GM23338 (cell line): ENCODE measurements at regions not wholly inside any gene's neighbourhood (a gene's known extent, or its start where the extent isn't known, plus 50 kb on each side); places are given as distances from the start of the nearest gene placed in this dataset.

Experiments
- ATAC-seq: fragments of 200-7000 bp; cut with Tn5 transposase; 3 replicates; pipeline ENCODE4 v1.9.1; 2020
- DNase-seq: peaks from one replicate; pipeline ENCODE4 v3.0.0-alpha.2; 2015; ENCODE audit warnings: low spot score
- H2AFZ ChIP-seq: fragments of 200-600 bp; sonication (generic); 2 replicates; pipeline ENCODE4 v1.8.0; 2016; ENCODE audit warnings: antibody characterized with exemption, mild to moderate bottlenecking, moderate library complexity
- H3F3A ChIP-seq: fragments of 200-600 bp; sonication (generic); replicated peaks from 2 replicates; pipeline ENCODE4 v1.8.0; 2017; ENCODE audit warnings: antibody characterized with exemption, mixed run types, low read depth
- H3K27ac ChIP-seq: fragments of 200-600 bp; sonication (generic); 2 replicates; pipeline ENCODE4 v1.6.1; 2016; ENCODE audit warnings: low read depth
- H3K27me3 ChIP-seq: fragments of 200-600 bp; sonication (generic); 2 replicates; pipeline ENCODE4 v1.8.0; 2016; ENCODE audit warnings: mild to moderate bottlenecking, mixed run types, moderate library complexity; ENCODE audit not compliant: insufficient read depth
- H3K36me3 ChIP-seq: fragments of 200-600 bp; sonication (generic); 2 replicates; pipeline ENCODE4 v1.8.0; 2016; ENCODE audit warnings: mild to moderate bottlenecking; ENCODE audit not compliant: insufficient read depth
- H3K4me1 ChIP-seq: fragments of 200-600 bp; sonication (generic); 2 replicates; pipeline ENCODE4 v1.8.0; 2016; ENCODE audit warnings: mild to moderate bottlenecking, moderate library complexity; ENCODE audit not compliant: insufficient read depth
- H3K4me2 ChIP-seq: fragments of 200-600 bp; sonication (generic); 2 replicates; pipeline ENCODE4 v1.7.1; 2017; ENCODE audit warnings: mixed run types
- H3K4me3 ChIP-seq: fragments of 200-600 bp; sonication (generic); 2 replicates; pipeline ENCODE4 v1.6.1; 2016; ENCODE audit warnings: mixed run types
- H3K79me2 ChIP-seq: fragments of 200-600 bp; sonication (generic); replicated peaks from 2 replicates; pipeline ENCODE4 v1.8.0; 2017; ENCODE audit warnings: mild to moderate bottlenecking; ENCODE audit not compliant: insufficient read depth
- H3K9me2 ChIP-seq: fragments of 200-600 bp; sonication (generic); 2 replicates; pipeline ENCODE4 v1.8.0; 2017; ENCODE audit not compliant: insufficient read depth
- H4K20me1 ChIP-seq: fragments of 200-600 bp; sonication (generic); replicated peaks from 2 replicates; pipeline ENCODE4 v1.8.0; 2017; ENCODE audit warnings: mild to moderate bottlenecking; ENCODE audit not compliant: insufficient read depth
- H3K27ac Mint-ChIP-seq: 2 replicates; pipeline ENCODE4 v1.8.0; 2020; ENCODE audit warnings: inconsistent platforms, mild to moderate bottlenecking, moderate library complexity, mixed read lengths
- H3K27me3 Mint-ChIP-seq: 3 replicates; pipeline ENCODE4 v1.8.0; 2022; ENCODE audit warnings: low read depth, mild to moderate bottlenecking, moderate library complexity, mixed read lengths, inconsistent platforms; ENCODE audit not compliant: insufficient read depth, poor library complexity
- H3K36me3 Mint-ChIP-seq: 3 replicates; pipeline ENCODE4 v1.8.0; 2021; ENCODE audit warnings: low read depth, mild to moderate bottlenecking, inconsistent platforms, moderate library complexity, mixed read lengths
- H3K4me1 Mint-ChIP-seq: 3 replicates; pipeline ENCODE4 v1.8.0; 2020; ENCODE audit warnings: mild to moderate bottlenecking, inconsistent platforms, mixed read lengths
- H3K4me3 Mint-ChIP-seq: 3 replicates; pipeline ENCODE4 v1.8.0; 2021; ENCODE audit warnings: moderate library complexity, mild to moderate bottlenecking, inconsistent platforms, mixed read lengths
- H3K9me3 Mint-ChIP-seq: 3 replicates; pipeline ENCODE4 v1.8.0; 2020; ENCODE audit warnings: moderate library complexity, mild to moderate bottlenecking, inconsistent platforms, mixed read lengths
- ETS1 ChIP-seq: IDR thresholded peaks from 2 replicates; pipeline ENCODE4 v1.6.1; 2016; ENCODE audit warnings: antibody characterized with exemption
- EZH2 ChIP-seq: fragments of 200-600 bp; sonication (generic); IDR thresholded peaks from one replicate; pipeline ENCODE4 v1.8.0; 2017; ENCODE audit warnings: antibody characterized with exemption, mild to moderate bottlenecking, low read depth; ENCODE audit not compliant: unreplicated experiment
- EZH2phosphoT487 ChIP-seq: fragments of 200-600 bp; sonication (generic); IDR thresholded peaks from one replicate; pipeline ENCODE4 v1.8.1; 2018; ENCODE audit warnings: antibody characterized with exemption; ENCODE audit not compliant: unreplicated experiment
- JUNB ChIP-seq: IDR thresholded peaks from one replicate; pipeline ENCODE4 v1.6.1; 2016; ENCODE audit warnings: antibody characterized with exemption; ENCODE audit not compliant: unreplicated experiment
- NANOG ChIP-seq: IDR thresholded peaks from 2 replicates; pipeline ENCODE4 v1.6.1; 2016; ENCODE audit warnings: antibody characterized with exemption, borderline replicate concordance
- POLR2AphosphoS5 ChIP-seq: IDR thresholded peaks from 2 replicates; pipeline ENCODE4 v1.6.1; 2016; ENCODE audit warnings: antibody characterized with exemption, low read depth
- REST ChIP-seq: IDR thresholded peaks from one replicate; pipeline ENCODE4 v1.6.1; 2018; ENCODE audit warnings: antibody characterized with exemption; ENCODE audit not compliant: unreplicated experiment
- ZNF331 ChIP-seq: fragments of 250-450 bp; sonication (Bioruptor Pico); IDR thresholded peaks from 2 replicates; pipeline ENCODE4 v1.5.0; 2020; ENCODE audit warnings: low read depth, mild to moderate bottlenecking, moderate library complexity
- ZNF462 ChIP-seq: fragments of 250-450 bp; sonication (Bioruptor Pico); IDR thresholded peaks from 2 replicates; pipeline ENCODE4 v1.5.0; 2020; ENCODE audit warnings: mild to moderate bottlenecking, moderate library complexity

- Histone ChIP-seq H3K27me3 (no peaks in the 10 kb centered on the region), H3K4me1 (peaks cover 38% of the 10 kb centered on the region), H3F3A (no peaks in the 10 kb centered on the region), H3K9me2 (0 out of 2 replicates have a peak, but pooled peaks cover 9% of the 10 kb centered on the region), H3K27ac (no peak overlapping the region), H3K4me3 (no peak overlapping the region), H3K4me2 (peak overlapping the region; percentile 10; the same call in 1 of the 2 replicates), H3K79me2 (no peaks in the 10 kb centered on the region), H2AFZ (no peak overlapping the region), H3K36me3 (no peaks in the 10 kb centered on the region), H4K20me1 (no peaks in the 10 kb centered on the region)
- TF ChIP-seq REST (no peak), EZH2phosphoT487 (no peak), EZH2 (no peak), POLR2AphosphoS5 (no peak), NANOG (no peak), ZNF331 (CRISPR knock-in tag) (no peak), JUNB (no peak), ETS1 (no peak)
- ATAC-seq (peak; percentile 63), DNase-seq (peak; percentile 56)
- no peaks in the 10 kb centered on the region for H3K9me3 Mint-ChIP-seq
- H3K36me3 Mint-ChIP-seq = no peaks in the 10 kb centered on the region; the same call in 2 of the 3 replicates
- H3K27ac Mint-ChIP-seq = no peak overlapping the region
- H3K4me1 Mint-ChIP-seq = peaks cover 49% of the 10 kb centered on the region
- H3K27me3 Mint-ChIP-seq = no peaks in the 10 kb centered on the region
- H3K4me3 Mint-ChIP-seq = no peak overlapping the region
Measured at GRCh38 chr2:66679442-66679841, 244.5 kb downstream of the MEIS1 start.

GRCh38 chr2:66682476-66682875 is 247.6 kb downstream of the MEIS1 start:
- Mint-ChIP-seq H3K27ac (peak overlapping the region; percentile 15; the same call in 1 of the 2 replicates), H3K9me3 (no peaks in the 10 kb centered on the region), H3K4me3 (no peak overlapping the region; the same call in 2 of the 3 replicates), H3K36me3 (no peaks in the 10 kb centered on the region), H3K27me3 (no peaks in the 10 kb centered on the region), H3K4me1 (peaks cover 64% of the 10 kb centered on the region)
- H3K9me2 ChIP-seq = no peaks in the 10 kb centered on the region
- H3K4me3 ChIP-seq = no peak overlapping the region
- H3K79me2 ChIP-seq = no peaks in the 10 kb centered on the region
- ATAC-seq (peak; percentile 92), DNase-seq (peak; percentile 53)
- peak overlapping the region; percentile 28; the same call in 1 of the 2 replicates for H2AFZ ChIP-seq
- H3K4me2 ChIP-seq = peak overlapping the region; percentile 24; the same call in 1 of the 2 replicates
- H3F3A ChIP-seq = no peaks in the 10 kb centered on the region
- no peaks in the 10 kb centered on the region for H4K20me1 ChIP-seq
- H3K36me3 ChIP-seq = no peaks in the 10 kb centered on the region
- H3K27ac ChIP-seq = no peak overlapping the region
- peak; percentile 89 for TF ChIP-seq ZNF462
- no peak for TF ChIP-seq EZH2
- peaks cover 62% of the 10 kb centered on the region for H3K4me1 ChIP-seq
- H3K27me3 ChIP-seq = no peaks in the 10 kb centered on the region
